ENCODE measurements at regions not wholly inside any gene's neighbourhood (a gene's known extent, or its start where the extent isn't known, plus 50 kb on each side); places are given as distances from the start of the nearest gene placed in this dataset.

DNA sequence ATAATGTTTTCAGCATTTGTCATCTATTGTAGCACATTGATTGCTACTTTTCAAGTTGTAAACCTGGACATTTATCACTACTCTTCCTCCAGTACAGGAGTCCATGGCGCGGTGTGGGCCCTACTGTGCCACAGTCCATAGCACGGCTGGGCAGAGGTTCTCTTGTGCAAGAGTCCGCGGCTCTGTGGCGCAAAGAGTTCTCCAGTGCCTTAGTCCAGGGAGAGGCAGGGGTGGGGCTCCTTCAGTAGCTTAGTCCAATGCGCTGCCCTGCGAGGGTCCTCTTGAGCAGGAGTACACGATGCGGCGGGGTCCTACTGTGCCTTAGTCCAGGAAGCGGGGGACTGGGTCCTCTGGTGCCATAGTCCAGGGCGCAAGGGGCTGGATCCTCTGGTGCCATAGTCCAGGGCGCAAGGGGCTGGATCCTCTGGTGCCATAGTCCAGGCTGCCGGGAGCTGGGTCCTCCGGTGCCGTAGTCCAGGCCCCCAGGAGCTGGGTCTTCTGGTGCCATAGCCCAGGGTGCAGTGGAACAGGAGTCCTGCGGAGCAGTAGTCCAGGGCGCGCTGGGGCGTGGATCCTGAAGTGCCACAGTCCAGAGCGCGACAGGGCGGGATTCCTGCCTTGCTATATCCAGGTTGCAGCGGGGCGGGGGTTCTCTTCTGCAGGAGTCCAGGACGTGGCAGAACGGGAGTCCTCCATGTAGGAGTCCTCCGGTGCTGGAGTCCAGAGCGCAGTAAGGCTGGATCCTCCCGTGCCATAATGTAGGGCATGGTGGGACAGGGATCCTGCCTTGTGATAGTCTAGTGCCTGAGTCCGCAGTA, 129.3 kb downstream of the CCDC74A start:
- TF ChIP-seq, protein P1, sequence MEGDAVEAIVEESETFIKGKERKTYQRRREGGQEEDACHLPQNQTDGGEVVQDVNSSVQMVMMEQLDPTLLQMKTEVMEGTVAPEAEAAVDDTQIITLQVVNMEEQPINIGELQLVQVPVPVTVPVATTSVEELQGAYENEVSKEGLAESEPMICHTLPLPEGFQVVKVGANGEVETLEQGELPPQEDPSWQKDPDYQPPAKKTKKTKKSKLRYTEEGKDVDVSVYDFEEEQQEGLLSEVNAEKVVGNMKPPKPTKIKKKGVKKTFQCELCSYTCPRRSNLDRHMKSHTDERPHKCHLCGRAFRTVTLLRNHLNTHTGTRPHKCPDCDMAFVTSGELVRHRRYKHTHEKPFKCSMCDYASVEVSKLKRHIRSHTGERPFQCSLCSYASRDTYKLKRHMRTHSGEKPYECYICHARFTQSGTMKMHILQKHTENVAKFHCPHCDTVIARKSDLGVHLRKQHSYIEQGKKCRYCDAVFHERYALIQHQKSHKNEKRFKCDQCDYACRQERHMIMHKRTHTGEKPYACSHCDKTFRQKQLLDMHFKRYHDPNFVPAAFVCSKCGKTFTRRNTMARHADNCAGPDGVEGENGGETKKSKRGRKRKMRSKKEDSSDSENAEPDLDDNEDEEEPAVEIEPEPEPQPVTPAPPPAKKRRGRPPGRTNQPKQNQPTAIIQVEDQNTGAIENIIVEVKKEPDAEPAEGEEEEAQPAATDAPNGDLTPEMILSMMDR (conservative IDR thresholded peaks at IDR 0.05), result no peak
- no peak for TF ChIP-seq EZH2 (IDR thresholded peaks at IDR 0.05; ENCODE audit: low read depth)
